HEK293 (cell line): ENCODE measurements at regions not wholly inside any gene's neighbourhood (a gene's known extent, or its start where the extent isn't known, plus 50 kb on each side); places are given as distances from the start of the nearest gene placed in this dataset.

Experiments
- SP7 ChIP-seq: fragments of 450-650 bp; formaldehyde crosslinking; IDR thresholded peaks from 2 replicates; pipeline ENCODE4 v1.5.1; 2016; ENCODE audit warnings: missing biosample characterization, missing genetic modification characterization
- TRIM28 ChIP-seq: IDR thresholded peaks from 2 replicates; pipeline ENCODE4 v1.6.1; 2011; ENCODE audit warnings: low read length, control low read depth, borderline replicate concordance
- YY1 ChIP-seq: fragments of 450-650 bp; formaldehyde crosslinking; IDR thresholded peaks from 2 replicates; pipeline ENCODE4 v1.5.1; 2018; ENCODE audit warnings: missing biosample characterization, missing genetic modification characterization
- ZNF223 ChIP-seq: fragments of 450-650 bp; formaldehyde crosslinking; IDR thresholded peaks from 2 replicates; pipeline ENCODE4 v1.5.1; 2016; ENCODE audit warnings: missing biosample characterization, missing genetic modification characterization
- ZNF24 ChIP-seq: fragments of 450-650 bp; formaldehyde crosslinking; IDR thresholded peaks from 2 replicates; pipeline ENCODE4 v1.5.1; 2016; ENCODE audit warnings: missing biosample characterization, missing genetic modification characterization
- ZNF311 ChIP-seq: fragments of 450-650 bp; formaldehyde crosslinking; IDR thresholded peaks from 2 replicates; pipeline ENCODE4 v1.5.1; 2017; ENCODE audit warnings: missing biosample characterization, missing genetic modification characterization, borderline replicate concordance
- ZNF626 ChIP-seq: fragments of 450-650 bp; sonication (Bioruptor Pico); formaldehyde crosslinking; IDR thresholded peaks from 2 replicates; pipeline ENCODE4 v1.5.1; 2018; ENCODE audit warnings: missing biosample characterization, missing genetic modification characterization, inconsistent platforms
- ZNF747 ChIP-seq: fragments of 450-650 bp; formaldehyde crosslinking; IDR thresholded peaks from 2 replicates; pipeline ENCODE4 v1.5.1; 2016; ENCODE audit warnings: missing biosample characterization, missing genetic modification characterization
- TF ChIP-seq, protein P1 (sequence below): fragments of 450-650 bp; formaldehyde crosslinking; IDR thresholded peaks from 2 replicates; pipeline ENCODE4 v1.5.1; 2016; ENCODE audit warnings: missing biosample characterization, missing genetic modification characterization
- TF ChIP-seq, protein P2 (sequence below): fragments of 450-650 bp; formaldehyde crosslinking; IDR thresholded peaks from 2 replicates; pipeline ENCODE4 v1.5.1; 2016; ENCODE audit warnings: missing biosample characterization, missing genetic modification characterization
- TF ChIP-seq, protein P3 (sequence below): fragments of 450-650 bp; formaldehyde crosslinking; IDR thresholded peaks from 2 replicates; pipeline ENCODE4 v1.5.1; 2016; ENCODE audit warnings: missing biosample characterization, missing genetic modification characterization, low read depth
- TF ChIP-seq, protein P4 (sequence below): fragments of 450-650 bp; formaldehyde crosslinking; IDR thresholded peaks from 2 replicates; pipeline ENCODE4 v1.5.1; 2016; ENCODE audit warnings: missing biosample characterization, missing genetic modification characterization

DNA sequence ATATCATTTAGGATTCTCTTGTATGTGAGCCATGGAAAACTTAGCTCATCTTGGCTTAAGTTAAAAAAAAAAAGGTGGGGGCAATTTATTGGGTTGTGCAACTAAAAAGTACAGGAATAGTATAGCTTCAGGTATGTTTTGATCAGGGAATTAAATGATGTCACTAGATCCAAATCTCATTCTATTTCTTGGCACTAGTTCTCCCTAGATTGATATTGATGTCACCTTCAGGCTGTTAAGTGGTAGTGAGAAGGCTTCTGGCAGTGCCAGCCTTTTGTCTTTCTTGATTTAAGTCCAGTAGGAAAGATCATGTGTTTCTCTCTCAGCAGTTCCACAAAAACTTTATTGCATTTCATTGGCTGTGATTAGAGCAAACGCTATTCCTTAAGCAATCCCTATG, 65.0 kb upstream of the ZBED5 start:
- TF ChIP-seq, protein P1, sequence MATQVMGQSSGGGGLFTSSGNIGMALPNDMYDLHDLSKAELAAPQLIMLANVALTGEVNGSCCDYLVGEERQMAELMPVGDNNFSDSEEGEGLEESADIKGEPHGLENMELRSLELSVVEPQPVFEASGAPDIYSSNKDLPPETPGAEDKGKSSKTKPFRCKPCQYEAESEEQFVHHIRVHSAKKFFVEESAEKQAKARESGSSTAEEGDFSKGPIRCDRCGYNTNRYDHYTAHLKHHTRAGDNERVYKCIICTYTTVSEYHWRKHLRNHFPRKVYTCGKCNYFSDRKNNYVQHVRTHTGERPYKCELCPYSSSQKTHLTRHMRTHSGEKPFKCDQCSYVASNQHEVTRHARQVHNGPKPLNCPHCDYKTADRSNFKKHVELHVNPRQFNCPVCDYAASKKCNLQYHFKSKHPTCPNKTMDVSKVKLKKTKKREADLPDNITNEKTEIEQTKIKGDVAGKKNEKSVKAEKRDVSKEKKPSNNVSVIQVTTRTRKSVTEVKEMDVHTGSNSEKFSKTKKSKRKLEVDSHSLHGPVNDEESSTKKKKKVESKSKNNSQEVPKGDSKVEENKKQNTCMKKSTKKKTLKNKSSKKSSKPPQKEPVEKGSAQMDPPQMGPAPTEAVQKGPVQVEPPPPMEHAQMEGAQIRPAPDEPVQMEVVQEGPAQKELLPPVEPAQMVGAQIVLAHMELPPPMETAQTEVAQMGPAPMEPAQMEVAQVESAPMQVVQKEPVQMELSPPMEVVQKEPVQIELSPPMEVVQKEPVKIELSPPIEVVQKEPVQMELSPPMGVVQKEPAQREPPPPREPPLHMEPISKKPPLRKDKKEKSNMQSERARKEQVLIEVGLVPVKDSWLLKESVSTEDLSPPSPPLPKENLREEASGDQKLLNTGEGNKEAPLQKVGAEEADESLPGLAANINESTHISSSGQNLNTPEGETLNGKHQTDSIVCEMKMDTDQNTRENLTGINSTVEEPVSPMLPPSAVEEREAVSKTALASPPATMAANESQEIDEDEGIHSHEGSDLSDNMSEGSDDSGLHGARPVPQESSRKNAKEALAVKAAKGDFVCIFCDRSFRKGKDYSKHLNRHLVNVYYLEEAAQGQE, result no peak
- TF ChIP-seq ZNF223 (tag by site-specific recombination) (no peak), YY1 (tag by site-specific recombination) (no peak), SP7 (tag by site-specific recombination) (no peak), ZNF24 (tag by site-specific recombination) (no peak), ZNF747 (tag by site-specific recombination) (no peak), ZNF311 (tag by site-specific recombination) (no peak), TRIM28 (no peak), ZNF626 (no peak)
- TF ChIP-seq, protein P2, sequence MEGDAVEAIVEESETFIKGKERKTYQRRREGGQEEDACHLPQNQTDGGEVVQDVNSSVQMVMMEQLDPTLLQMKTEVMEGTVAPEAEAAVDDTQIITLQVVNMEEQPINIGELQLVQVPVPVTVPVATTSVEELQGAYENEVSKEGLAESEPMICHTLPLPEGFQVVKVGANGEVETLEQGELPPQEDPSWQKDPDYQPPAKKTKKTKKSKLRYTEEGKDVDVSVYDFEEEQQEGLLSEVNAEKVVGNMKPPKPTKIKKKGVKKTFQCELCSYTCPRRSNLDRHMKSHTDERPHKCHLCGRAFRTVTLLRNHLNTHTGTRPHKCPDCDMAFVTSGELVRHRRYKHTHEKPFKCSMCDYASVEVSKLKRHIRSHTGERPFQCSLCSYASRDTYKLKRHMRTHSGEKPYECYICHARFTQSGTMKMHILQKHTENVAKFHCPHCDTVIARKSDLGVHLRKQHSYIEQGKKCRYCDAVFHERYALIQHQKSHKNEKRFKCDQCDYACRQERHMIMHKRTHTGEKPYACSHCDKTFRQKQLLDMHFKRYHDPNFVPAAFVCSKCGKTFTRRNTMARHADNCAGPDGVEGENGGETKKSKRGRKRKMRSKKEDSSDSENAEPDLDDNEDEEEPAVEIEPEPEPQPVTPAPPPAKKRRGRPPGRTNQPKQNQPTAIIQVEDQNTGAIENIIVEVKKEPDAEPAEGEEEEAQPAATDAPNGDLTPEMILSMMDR (tag by site-specific recombination), result no peak
- TF ChIP-seq, protein P3, sequence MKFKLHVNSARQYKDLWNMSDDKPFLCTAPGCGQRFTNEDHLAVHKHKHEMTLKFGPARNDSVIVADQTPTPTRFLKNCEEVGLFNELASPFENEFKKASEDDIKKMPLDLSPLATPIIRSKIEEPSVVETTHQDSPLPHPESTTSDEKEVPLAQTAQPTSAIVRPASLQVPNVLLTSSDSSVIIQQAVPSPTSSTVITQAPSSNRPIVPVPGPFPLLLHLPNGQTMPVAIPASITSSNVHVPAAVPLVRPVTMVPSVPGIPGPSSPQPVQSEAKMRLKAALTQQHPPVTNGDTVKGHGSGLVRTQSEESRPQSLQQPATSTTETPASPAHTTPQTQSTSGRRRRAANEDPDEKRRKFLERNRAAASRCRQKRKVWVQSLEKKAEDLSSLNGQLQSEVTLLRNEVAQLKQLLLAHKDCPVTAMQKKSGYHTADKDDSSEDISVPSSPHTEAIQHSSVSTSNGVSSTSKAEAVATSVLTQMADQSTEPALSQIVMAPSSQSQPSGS (tag by site-specific recombination), result no peak; the same call in 1 of the 2 replicates
- TF ChIP-seq, protein P4, sequence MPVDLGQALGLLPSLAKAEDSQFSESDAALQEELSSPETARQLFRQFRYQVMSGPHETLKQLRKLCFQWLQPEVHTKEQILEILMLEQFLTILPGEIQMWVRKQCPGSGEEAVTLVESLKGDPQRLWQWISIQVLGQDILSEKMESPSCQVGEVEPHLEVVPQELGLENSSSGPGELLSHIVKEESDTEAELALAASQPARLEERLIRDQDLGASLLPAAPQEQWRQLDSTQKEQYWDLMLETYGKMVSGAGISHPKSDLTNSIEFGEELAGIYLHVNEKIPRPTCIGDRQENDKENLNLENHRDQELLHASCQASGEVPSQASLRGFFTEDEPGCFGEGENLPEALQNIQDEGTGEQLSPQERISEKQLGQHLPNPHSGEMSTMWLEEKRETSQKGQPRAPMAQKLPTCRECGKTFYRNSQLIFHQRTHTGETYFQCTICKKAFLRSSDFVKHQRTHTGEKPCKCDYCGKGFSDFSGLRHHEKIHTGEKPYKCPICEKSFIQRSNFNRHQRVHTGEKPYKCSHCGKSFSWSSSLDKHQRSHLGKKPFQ (tag by site-specific recombination), result no peak
